Sigmoid colon (tissue), 4 donors: ENCODE measurements at regions not wholly inside any gene's neighbourhood (a gene's known extent, or its start where the extent isn't known, plus 50 kb on each side); places are given as distances from the start of the nearest gene placed in this dataset.

ENCODE experiments used
- CTCF ChIP-seq, 4 experiments: fragments of 450-650 bp in 3 of 4; fragments of 200-600 bp in 1 of 4; IDR thresholded peaks; one replicate each; pipeline ENCODE4 v1.5.1; 2016 to 2019; ENCODE audit warnings: antibody characterized with exemption in 4 of 4, mild to moderate bottlenecking in 3 of 4, moderate library complexity in 2 of 4
- EP300 ChIP-seq, 4 donors: sonication (generic); formaldehyde crosslinking; IDR thresholded peaks; one replicate each; pipeline ENCODE4 v1.6.1; 2017; ENCODE audit warnings: antibody characterized with exemption in 4 of 4

GRCh38 chr3:31091748-31092147 is 197.3 kb upstream of the GADL1 start:
- TF ChIP-seq EP300 (IDR thresholded peaks at IDR 0.05): no peak
- no peak for TF ChIP-seq CTCF (IDR thresholded peaks at IDR 0.05)
